WERI-Rb-1 (cell line): ENCODE measurements at regions not wholly inside any gene's neighbourhood (a gene's known extent, or its start where the extent isn't known, plus 50 kb on each side); places are given as distances from the start of the nearest gene placed in this dataset.
A peak's percentile ranks its signal among the peaks of the same experiment; 100 is the strongest.
"Not testable (repeated sequence)": the region's sequence is repeated elsewhere in the genome, so short reads cannot be mapped to it uniquely, and the experiment has no call there.

Source experiments
- DNase-seq: peaks from one replicate; pipeline ENCODE4 v3.0.0-alpha.2; 2020
- H3K27ac ChIP-seq: fragments of 250-450 bp; sonication (Bioruptor Pico); 2 replicates; pipeline ENCODE4 v1.5.1; 2020; ENCODE audit warnings: mild to moderate bottlenecking, moderate library complexity
- H3K27me3 ChIP-seq: fragments of 250-450 bp; sonication (Bioruptor Pico); 2 replicates; pipeline ENCODE4 v1.5.1; 2021; ENCODE audit warnings: mild to moderate bottlenecking, low read depth, moderate library complexity; ENCODE audit not compliant: insufficient read depth, severe bottlenecking
- H3K36me3 ChIP-seq: fragments of 250-450 bp; sonication (Bioruptor Pico); 2 replicates; pipeline ENCODE4 v1.5.1; 2020; ENCODE audit warnings: mild to moderate bottlenecking, moderate library complexity
- H3K4me3 ChIP-seq: 2 replicates; pipeline ENCODE4 v1.5.1; 2011; ENCODE audit warnings: low read depth, mild to moderate bottlenecking, control low read depth, low read length
- H3K9me3 ChIP-seq: fragments of 250-450 bp; sonication (Bioruptor Pico); 2 replicates; pipeline ENCODE4 v1.5.1; 2021; ENCODE audit warnings: mild to moderate bottlenecking, moderate library complexity; ENCODE audit not compliant: severe bottlenecking

DNA sequence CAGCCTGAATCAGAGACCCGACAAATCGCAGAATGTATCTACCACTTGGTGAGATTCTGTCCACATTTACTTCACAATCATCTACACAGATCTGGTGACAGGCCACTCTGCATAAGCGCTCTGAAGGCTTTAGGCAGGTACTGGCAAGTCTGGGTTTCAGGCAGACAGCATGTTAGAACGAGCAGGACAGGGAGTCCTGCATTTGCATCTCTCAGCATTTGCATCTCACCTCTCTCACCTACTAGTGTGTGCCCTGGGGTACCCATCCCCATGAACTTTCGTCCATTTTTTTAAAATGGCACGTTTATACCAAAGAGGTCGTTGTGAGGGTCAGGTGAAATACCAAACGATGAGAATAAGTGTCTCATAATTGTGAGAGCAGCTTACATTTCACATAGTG lies 108.2 kb downstream of the SPATA31A1 start:
- peak overlapping the region; percentile 48 for H3K4me3 ChIP-seq
- DNase-seq, result peak; percentile 8
- not testable (repeated sequence) for H3K9me3 ChIP-seq, H3K27me3 ChIP-seq, H3K27ac ChIP-seq, H3K36me3 ChIP-seq

- not testable (repeated sequence) for H3K36me3 ChIP-seq, H3K27ac ChIP-seq, H3K9me3 ChIP-seq, H3K27me3 ChIP-seq
- peak overlapping the region; percentile 48 for H3K4me3 ChIP-seq
- DNase-seq, result peak; percentile 91
These were observed 108.8 kb downstream of the SPATA31A1 start for GRCh38 chr9:39464122-39464777.

DNA sequence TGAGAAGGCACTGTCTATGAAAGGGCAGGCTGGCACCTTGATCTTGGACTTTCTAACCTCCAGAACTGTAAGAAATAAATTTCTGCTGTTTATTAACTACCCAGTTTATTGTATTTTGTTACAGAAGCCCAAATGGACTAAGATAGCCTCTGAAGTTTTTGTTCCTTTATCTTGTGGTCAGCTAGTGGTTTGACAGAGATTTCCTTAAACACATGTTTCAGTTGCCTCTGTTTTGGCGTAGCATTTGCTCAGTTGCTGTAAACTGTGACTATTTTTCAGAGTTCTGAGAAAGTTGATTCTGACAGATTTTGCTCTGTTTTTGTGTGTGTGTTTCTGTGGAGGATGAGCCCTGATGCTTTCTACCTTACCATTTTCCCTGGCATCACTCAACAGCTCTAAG lies 119.0 kb downstream of the SPATA31A1 start:
- not testable (repeated sequence) for DNase-seq, H3K27me3 ChIP-seq, H3K36me3 ChIP-seq, H3K9me3 ChIP-seq, H3K27ac ChIP-seq, H3K4me3 ChIP-seq

GRCh38 chr9:39483073-39483472 lies 127.6 kb downstream of the SPATA31A1 start:
- H3K4me3 ChIP-seq, H3K27ac ChIP-seq, DNase-seq, H3K36me3 ChIP-seq, H3K9me3 ChIP-seq, H3K27me3 ChIP-seq: not testable (repeated sequence)

DNA sequence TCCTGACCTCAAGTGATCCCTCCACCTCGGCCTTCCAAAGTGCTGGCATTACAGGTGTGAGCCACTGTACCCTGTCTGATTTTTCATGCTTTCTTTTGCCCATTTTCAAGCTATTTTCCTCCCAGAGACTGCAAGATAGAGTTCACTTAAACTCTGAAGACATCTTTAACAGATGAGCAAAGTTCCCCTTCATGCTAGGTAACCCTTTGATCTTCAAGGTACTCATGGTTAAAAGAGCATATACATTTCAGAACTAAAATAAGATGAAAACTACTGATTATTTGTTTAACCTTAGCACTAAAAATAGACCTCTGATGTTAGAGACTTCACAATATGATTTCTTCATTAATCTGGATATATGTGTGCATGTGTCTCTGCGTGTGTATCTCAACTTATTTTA lies 128.4 kb downstream of the SPATA31A1 start:
- H3K27me3 ChIP-seq, H3K4me3 ChIP-seq, H3K36me3 ChIP-seq, DNase-seq, H3K9me3 ChIP-seq, H3K27ac ChIP-seq: not testable (repeated sequence)

DNA sequence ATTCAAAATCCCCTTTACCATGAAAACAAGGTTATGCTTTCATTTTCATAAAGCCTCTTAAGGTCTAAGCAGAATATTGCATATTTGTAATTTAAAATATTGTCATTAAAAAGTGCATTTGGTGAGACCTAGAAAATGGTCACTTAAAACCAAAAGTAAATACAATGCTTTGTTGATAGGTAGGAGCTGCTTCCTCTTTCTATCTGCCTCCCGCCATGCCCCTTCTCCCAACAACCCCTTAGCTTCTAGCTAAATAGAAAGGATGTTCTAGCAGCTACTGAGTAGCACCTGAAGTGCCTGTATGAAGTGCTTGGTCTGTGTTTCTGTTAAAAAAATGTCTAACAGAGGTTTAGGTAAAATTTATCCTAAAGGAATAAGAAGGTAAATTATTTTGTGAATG lies 128.8 kb downstream of the SPATA31A1 start:
- not testable (repeated sequence) for H3K4me3 ChIP-seq, DNase-seq, H3K9me3 ChIP-seq, H3K27ac ChIP-seq, H3K36me3 ChIP-seq, H3K27me3 ChIP-seq

- not testable (repeated sequence) for H3K9me3 ChIP-seq, H3K27ac ChIP-seq, DNase-seq
These were observed 132.0 kb downstream of the SPATA31A1 start for GRCh38 chr9:39487477-39487876.

GRCh38 chr9:39496248-39496647 lies 140.8 kb downstream of the SPATA31A1 start:
- not testable (repeated sequence) for H3K4me3 ChIP-seq, H3K36me3 ChIP-seq, H3K9me3 ChIP-seq, H3K27ac ChIP-seq, DNase-seq, H3K27me3 ChIP-seq

More at GRCh38 chr9:39487477-39487876, 132.0 kb downstream of the SPATA31A1 start:
- H3K27me3 ChIP-seq, H3K36me3 ChIP-seq, H3K4me3 ChIP-seq: not testable (repeated sequence)

- H3K4me3 ChIP-seq, H3K9me3 ChIP-seq: not testable (repeated sequence)
These were observed 147.7 kb downstream of the SPATA31A1 start for GRCh38 chr9:39503178-39503577.

GRCh38 chr9:39527387-39528029 lies 172.0 kb downstream of the SPATA31A1 start:
- H3K9me3 ChIP-seq, DNase-seq, H3K27me3 ChIP-seq, H3K4me3 ChIP-seq, H3K27ac ChIP-seq, H3K36me3 ChIP-seq: not testable (repeated sequence)

More at GRCh38 chr9:39503178-39503577, 147.7 kb downstream of the SPATA31A1 start:
- not testable (repeated sequence) for H3K27ac ChIP-seq, H3K27me3 ChIP-seq, DNase-seq, H3K36me3 ChIP-seq

- H3K4me3 ChIP-seq, H3K36me3 ChIP-seq, H3K27me3 ChIP-seq, H3K9me3 ChIP-seq, DNase-seq, H3K27ac ChIP-seq: not testable (repeated sequence)
These were observed 177.1 kb downstream of the SPATA31A1 start for GRCh38 chr9:39532597-39532996.

- not testable (repeated sequence) for H3K27me3 ChIP-seq, H3K4me3 ChIP-seq, H3K9me3 ChIP-seq, H3K36me3 ChIP-seq, DNase-seq, H3K27ac ChIP-seq
These were observed 177.7 kb downstream of the SPATA31A1 start for GRCh38 chr9:39533001-39533762.

GRCh38 chr9:39533763-39534548 lies 178.5 kb downstream of the SPATA31A1 start:
- H3K27ac ChIP-seq, H3K4me3 ChIP-seq, H3K36me3 ChIP-seq, DNase-seq, H3K27me3 ChIP-seq, H3K9me3 ChIP-seq: not testable (repeated sequence)

GRCh38 chr9:39534897-39535296 lies 179.4 kb downstream of the SPATA31A1 start:
- H3K27me3 ChIP-seq, H3K4me3 ChIP-seq, DNase-seq, H3K27ac ChIP-seq, H3K36me3 ChIP-seq, H3K9me3 ChIP-seq: not testable (repeated sequence)
